SK-N-SH (cell line): ENCODE measurements at regions not wholly inside any gene's neighbourhood (a gene's known extent, or its start where the extent isn't known, plus 50 kb on each side); places are given as distances from the start of the nearest gene placed in this dataset.

Source experiments
- CTCF ChIA-PET: fragments of 300-600, 350-600 bp; formaldehyde crosslinking; extraction: SDS; loops from one replicate; lab custom pipeline; 2021; lab: Yijun Ruan, JAX
- POLR2A ChIA-PET: fragments of 350-600 bp; sonication (Branson Sonifier 250); formaldehyde crosslinking; extraction: SDS; loops from one replicate; lab custom pipeline; 2020; ENCODE audit warnings: antibody characterized with exemption, inconsistent platforms; lab: Yijun Ruan, JAX
- DNase-seq: peaks from one replicate; pipeline ENCODE4 v3.0.0; 2012
- H2AFZ ChIP-seq: fragments of 200-600 bp; sonication (generic); 2 replicates; pipeline ENCODE4 v1.8.1; 2016; ENCODE audit warnings: antibody characterized with exemption, mild to moderate bottlenecking, low read depth
- H3F3A ChIP-seq: fragments of 200-600 bp; sonication (generic); replicated peaks from 2 replicates; pipeline ENCODE3; 2016; ENCODE audit warnings: antibody characterized with exemption, mild to moderate bottlenecking; ENCODE audit not compliant: insufficient read depth
- H3K27ac ChIP-seq, 2 experiments: fragments of 200-500 bp in 1 of 2; fragments of 200-600 bp in 1 of 2; sonication (Bioruptor generic) in 1 of 2; sonication (generic), shearing (Covaris generic) in 1 of 2; 2 replicates each; pipeline versions ENCODE4 v1.5.1 to v1.6.1; 2014 to 2016; ENCODE audit warnings: low read depth in 2 of 2, inconsistent platforms in 1 of 2, low read length in 1 of 2, mild to moderate bottlenecking in 1 of 2, mixed read lengths in 1 of 2
- H3K27me3 ChIP-seq: fragments of 200-600 bp; sonication (generic), shearing (Covaris generic); 2 replicates; pipeline ENCODE4 v1.6.1; 2016; ENCODE audit warnings: mixed run types; ENCODE audit not compliant: insufficient read depth
- H3K36me3 ChIP-seq, 2 experiments: fragments of 200-500 bp in 1 of 2; fragments of 200-600 bp in 1 of 2; sonication (Bioruptor generic) in 1 of 2; sonication (generic) in 1 of 2; replicated peaks in 1 of 2; 2 replicates each; pipeline versions ENCODE3 to v1.5.1; 2014 to 2016; ENCODE audit warnings: low read length in 1 of 2, mild to moderate bottlenecking in 1 of 2; ENCODE audit not compliant: insufficient read depth in 2 of 2, control insufficient read depth in 1 of 2
- H3K4me1 ChIP-seq, 2 experiments: fragments of 200-500 bp in 1 of 2; fragments of 200-600 bp in 1 of 2; sonication (Bioruptor generic) in 1 of 2; sonication (generic), shearing (Covaris generic) in 1 of 2; 2 replicates each; pipeline versions ENCODE4 v1.5.1 to v1.6.1; 2014 to 2016; ENCODE audit warnings: low read depth in 1 of 2, low read length in 1 of 2, mixed run types in 1 of 2; ENCODE audit not compliant: insufficient read depth in 2 of 2, control insufficient read depth in 1 of 2
- H3K4me2 ChIP-seq: fragments of 200-600 bp; sonication (generic), shearing (Covaris generic); 2 replicates; pipeline ENCODE4 v1.6.1; 2017; ENCODE audit warnings: mixed run types
- H3K4me3 ChIP-seq, 2 experiments: fragments of 200-500 bp in 1 of 2; fragments of 200-600 bp in 1 of 2; sonication (Bioruptor generic) in 1 of 2; sonication (generic), shearing (Covaris generic) in 1 of 2; 2 replicates each; pipeline versions ENCODE4 v1.5.1 to v1.8.1; 2014 to 2016; ENCODE audit warnings: low read depth in 2 of 2, inconsistent platforms in 1 of 2, low read length in 1 of 2, mild to moderate bottlenecking in 1 of 2, mixed read lengths in 1 of 2, moderate library complexity in 1 of 2
- H3K79me2 ChIP-seq: fragments of 200-600 bp; sonication (generic); 2 replicates; pipeline ENCODE4 v1.8.1; 2017; ENCODE audit warnings: mild to moderate bottlenecking; ENCODE audit not compliant: insufficient read depth
- H3K9ac ChIP-seq: fragments of 200-600 bp; sonication (generic); 2 replicates; pipeline ENCODE4 v1.6.1; 2017; ENCODE audit warnings: mixed run types
- H3K9me2 ChIP-seq: fragments of 200-600 bp; sonication (generic); 2 replicates; pipeline ENCODE4 v1.6.1; 2017; ENCODE audit warnings: mixed run types
- H3K9me3 ChIP-seq: fragments of 200-600 bp; sonication (generic); 2 replicates; pipeline ENCODE4 v1.6.1; 2017; ENCODE audit warnings: mixed run types, mild to moderate bottlenecking, moderate library complexity
- H4K20me1 ChIP-seq: fragments of 200-600 bp; sonication (generic); 2 replicates; pipeline ENCODE4 v1.6.1; 2017; ENCODE audit warnings: mild to moderate bottlenecking, mixed run types; ENCODE audit not compliant: insufficient read depth
- CHD2 ChIP-seq: fragments of 150-350 bp; IDR thresholded peaks from 2 replicates; pipeline ENCODE4 v1.6.1; 2018; ENCODE audit warnings: low read length; ENCODE audit not compliant: partially characterized antibody
- EP300 ChIP-seq, 2 experiments: IDR thresholded peaks; 2 replicates each; pipeline versions ENCODE4 v1.4.0 to v1.6.1; 2012; ENCODE audit warnings: borderline replicate concordance in 1 of 2, low read depth in 1 of 2, low read length in 1 of 2
- EZH2phosphoT487 ChIP-seq: fragments of 200-600 bp; sonication (generic); IDR thresholded peaks from 2 replicates; pipeline ENCODE4 v1.6.1; 2017; ENCODE audit warnings: low read depth, mixed run types, mild to moderate bottlenecking, antibody characterized with exemption, moderate library complexity, borderline replicate concordance
- GATA2 ChIP-seq: sonication (generic); formaldehyde crosslinking; IDR thresholded peaks from 2 replicates; pipeline ENCODE4 v1.5.0; 2020; ENCODE audit warnings: mild to moderate bottlenecking, missing genetic modification reagents
- MEF2A ChIP-seq: IDR thresholded peaks from 2 replicates; pipeline ENCODE4 v1.4.0; 2012; ENCODE audit warnings: low read depth, borderline replicate concordance
- MXI1 ChIP-seq: IDR thresholded peaks from 2 replicates; pipeline ENCODE4 v1.6.1; 2012; ENCODE audit warnings: mild to moderate bottlenecking, low read depth, low read length, improper control_type of control experiment
- NFIC ChIP-seq: IDR thresholded peaks from 2 replicates; pipeline ENCODE4 v1.4.0; 2012; ENCODE audit warnings: borderline replicate concordance
- NRF1 ChIP-seq: IDR thresholded peaks from 2 replicates; pipeline ENCODE4 v1.6.1; 2012; ENCODE audit warnings: low read depth, mild to moderate bottlenecking, low read length
- RAD21 ChIP-seq: IDR thresholded peaks from 2 replicates; pipeline ENCODE4 v1.6.1; 2012; ENCODE audit warnings: mild to moderate bottlenecking, low read length
- SIN3A ChIP-seq: IDR thresholded peaks from 2 replicates; pipeline ENCODE4 v1.6.1; 2012; ENCODE audit warnings: low read depth, mild to moderate bottlenecking, low read length, moderate library complexity, borderline replicate concordance
- TEAD4 ChIP-seq: IDR thresholded peaks from 2 replicates; pipeline ENCODE4 v1.4.0; 2012; ENCODE audit warnings: mild to moderate bottlenecking, borderline replicate concordance; ENCODE audit not compliant: insufficient read depth
- YY1 ChIP-seq: IDR thresholded peaks from 2 replicates; pipeline ENCODE4 v1.4.0; 2012; ENCODE audit warnings: low read depth, mild to moderate bottlenecking
- WGBS: methylation state at CpG from one replicate; pipeline ENCODE4 v1.1.6; 2017; ENCODE audit warnings: low lambda C conversion rate; 5-methylcytosine and 5-hydroxymethylcytosine counted together
- TF ChIP-seq, protein P1 (sequence below): IDR thresholded peaks from 2 replicates; pipeline ENCODE4 v1.6.1; 2012; ENCODE audit warnings: mild to moderate bottlenecking, low read depth, low read length, moderate library complexity
- TF ChIP-seq, protein P2 (sequence below): fragments of 150-350 bp; IDR thresholded peaks from 2 replicates; pipeline ENCODE4 v1.6.1; 2017; ENCODE audit warnings: antibody characterized with exemption, low read length, low read depth, borderline replicate concordance
- TF ChIP-seq, protein P3 (sequence below): fragments of 200-600 bp; sonication (generic); IDR thresholded peaks from 2 replicates; pipeline ENCODE4 v1.6.1; 2017; ENCODE audit warnings: antibody characterized with exemption, mild to moderate bottlenecking, moderate library complexity

DNA sequence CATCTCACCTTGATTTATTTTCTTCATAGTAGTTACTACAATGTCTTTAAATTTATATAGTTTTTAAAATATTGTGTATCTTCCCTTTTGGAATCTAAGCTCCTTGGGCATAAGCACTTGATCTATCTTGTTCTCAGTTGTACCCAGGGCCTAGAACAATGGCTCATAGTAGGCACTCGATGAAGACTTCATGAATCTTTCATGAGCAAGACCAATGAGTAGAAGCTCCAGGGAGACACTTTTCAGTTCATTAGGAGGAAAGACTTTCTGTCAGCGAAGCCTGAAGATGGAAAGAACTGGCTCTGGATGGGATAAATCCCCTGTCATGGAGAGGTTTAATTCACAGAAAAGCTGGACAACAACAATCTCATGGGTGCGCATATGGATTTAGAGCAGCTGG lies 140.2 kb upstream of the CRY1 start:
- no peaks in the 10 kb centered on the region for H3K9me3 ChIP-seq
- H3K4me3 ChIP-seq = no peak overlapping the region
- CTCF ChIA-PET = interaction anchor here (0.6 to 1.4 kb wide), 4 partner anchors 13 to 102 kb away, joined by 3 read pairs; no protein-coding TSS in a partner anchor
- no peak overlapping the region for H2AFZ ChIP-seq
- no peak overlapping the region for H3K27ac ChIP-seq
- no peaks in the 10 kb centered on the region for H3K9me2 ChIP-seq
- 53% methylated on average over 3 of the region's 3 CpGs for WGBS
- no peak overlapping the region for H3K9ac ChIP-seq
- H3K36me3 ChIP-seq = no peaks in the 10 kb centered on the region
- H3F3A ChIP-seq = no peaks in the 10 kb centered on the region
- no peaks in the 10 kb centered on the region; a peak in 1 of 4 replicates for H3K4me1 ChIP-seq
- TF ChIP-seq NRF1 (no peak), MXI1 (no peak), SIN3A (no peak), YY1 (no peak), GATA2 (CRISPR knock-in tag) (no peak), EZH2phosphoT487 (no peak), MEF2A (no peak), RAD21 (no peak), EP300 (IDR thresholded peaks at IDR 0.05; ENCODE audit: borderline replicate concordance in 1 of 2, low read depth in 1 of 2, low read length in 1 of 2) (no peak), TEAD4 (no peak), NFIC (no peak), CHD2 (no peak)
- TF ChIP-seq, protein P1, sequence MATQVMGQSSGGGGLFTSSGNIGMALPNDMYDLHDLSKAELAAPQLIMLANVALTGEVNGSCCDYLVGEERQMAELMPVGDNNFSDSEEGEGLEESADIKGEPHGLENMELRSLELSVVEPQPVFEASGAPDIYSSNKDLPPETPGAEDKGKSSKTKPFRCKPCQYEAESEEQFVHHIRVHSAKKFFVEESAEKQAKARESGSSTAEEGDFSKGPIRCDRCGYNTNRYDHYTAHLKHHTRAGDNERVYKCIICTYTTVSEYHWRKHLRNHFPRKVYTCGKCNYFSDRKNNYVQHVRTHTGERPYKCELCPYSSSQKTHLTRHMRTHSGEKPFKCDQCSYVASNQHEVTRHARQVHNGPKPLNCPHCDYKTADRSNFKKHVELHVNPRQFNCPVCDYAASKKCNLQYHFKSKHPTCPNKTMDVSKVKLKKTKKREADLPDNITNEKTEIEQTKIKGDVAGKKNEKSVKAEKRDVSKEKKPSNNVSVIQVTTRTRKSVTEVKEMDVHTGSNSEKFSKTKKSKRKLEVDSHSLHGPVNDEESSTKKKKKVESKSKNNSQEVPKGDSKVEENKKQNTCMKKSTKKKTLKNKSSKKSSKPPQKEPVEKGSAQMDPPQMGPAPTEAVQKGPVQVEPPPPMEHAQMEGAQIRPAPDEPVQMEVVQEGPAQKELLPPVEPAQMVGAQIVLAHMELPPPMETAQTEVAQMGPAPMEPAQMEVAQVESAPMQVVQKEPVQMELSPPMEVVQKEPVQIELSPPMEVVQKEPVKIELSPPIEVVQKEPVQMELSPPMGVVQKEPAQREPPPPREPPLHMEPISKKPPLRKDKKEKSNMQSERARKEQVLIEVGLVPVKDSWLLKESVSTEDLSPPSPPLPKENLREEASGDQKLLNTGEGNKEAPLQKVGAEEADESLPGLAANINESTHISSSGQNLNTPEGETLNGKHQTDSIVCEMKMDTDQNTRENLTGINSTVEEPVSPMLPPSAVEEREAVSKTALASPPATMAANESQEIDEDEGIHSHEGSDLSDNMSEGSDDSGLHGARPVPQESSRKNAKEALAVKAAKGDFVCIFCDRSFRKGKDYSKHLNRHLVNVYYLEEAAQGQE = no peak
- TF ChIP-seq, protein P2, sequence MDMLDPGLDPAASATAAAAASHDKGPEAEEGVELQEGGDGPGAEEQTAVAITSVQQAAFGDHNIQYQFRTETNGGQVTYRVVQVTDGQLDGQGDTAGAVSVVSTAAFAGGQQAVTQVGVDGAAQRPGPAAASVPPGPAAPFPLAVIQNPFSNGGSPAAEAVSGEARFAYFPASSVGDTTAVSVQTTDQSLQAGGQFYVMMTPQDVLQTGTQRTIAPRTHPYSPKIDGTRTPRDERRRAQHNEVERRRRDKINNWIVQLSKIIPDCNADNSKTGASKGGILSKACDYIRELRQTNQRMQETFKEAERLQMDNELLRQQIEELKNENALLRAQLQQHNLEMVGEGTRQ = no peak
- TF ChIP-seq, protein P3, sequence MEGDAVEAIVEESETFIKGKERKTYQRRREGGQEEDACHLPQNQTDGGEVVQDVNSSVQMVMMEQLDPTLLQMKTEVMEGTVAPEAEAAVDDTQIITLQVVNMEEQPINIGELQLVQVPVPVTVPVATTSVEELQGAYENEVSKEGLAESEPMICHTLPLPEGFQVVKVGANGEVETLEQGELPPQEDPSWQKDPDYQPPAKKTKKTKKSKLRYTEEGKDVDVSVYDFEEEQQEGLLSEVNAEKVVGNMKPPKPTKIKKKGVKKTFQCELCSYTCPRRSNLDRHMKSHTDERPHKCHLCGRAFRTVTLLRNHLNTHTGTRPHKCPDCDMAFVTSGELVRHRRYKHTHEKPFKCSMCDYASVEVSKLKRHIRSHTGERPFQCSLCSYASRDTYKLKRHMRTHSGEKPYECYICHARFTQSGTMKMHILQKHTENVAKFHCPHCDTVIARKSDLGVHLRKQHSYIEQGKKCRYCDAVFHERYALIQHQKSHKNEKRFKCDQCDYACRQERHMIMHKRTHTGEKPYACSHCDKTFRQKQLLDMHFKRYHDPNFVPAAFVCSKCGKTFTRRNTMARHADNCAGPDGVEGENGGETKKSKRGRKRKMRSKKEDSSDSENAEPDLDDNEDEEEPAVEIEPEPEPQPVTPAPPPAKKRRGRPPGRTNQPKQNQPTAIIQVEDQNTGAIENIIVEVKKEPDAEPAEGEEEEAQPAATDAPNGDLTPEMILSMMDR = no peak
- POLR2A ChIA-PET = no interaction called here
- H3K4me2 ChIP-seq = no peak overlapping the region
- no peaks in the 10 kb centered on the region for H3K79me2 ChIP-seq
- DNase-seq = no peak
- no peaks in the 10 kb centered on the region; the same call in 1 of the 2 replicates for H3K27me3 ChIP-seq
- H4K20me1 ChIP-seq = no peaks in the 10 kb centered on the region
